OCI-LY3 (cell line): ENCODE measurements at regions not wholly inside any gene's neighbourhood (a gene's known extent, or its start where the extent isn't known, plus 50 kb on each side); places are given as distances from the start of the nearest gene placed in this dataset.

Experiments used
- CTCF ChIP-seq: fragments of 200-600, 300-600 bp; sonication (generic); IDR thresholded peaks from 2 replicates; pipeline ENCODE4 v1.5.1; 2014; ENCODE audit warnings: antibody characterized with exemption, low read length, low read depth
- EZH2phosphoT487 ChIP-seq: fragments of 200-600 bp; shearing (Covaris generic); IDR thresholded peaks from 2 replicates; pipeline ENCODE4 v1.6.1; 2018; ENCODE audit warnings: antibody characterized with exemption, mixed run types, low read depth

DNA sequence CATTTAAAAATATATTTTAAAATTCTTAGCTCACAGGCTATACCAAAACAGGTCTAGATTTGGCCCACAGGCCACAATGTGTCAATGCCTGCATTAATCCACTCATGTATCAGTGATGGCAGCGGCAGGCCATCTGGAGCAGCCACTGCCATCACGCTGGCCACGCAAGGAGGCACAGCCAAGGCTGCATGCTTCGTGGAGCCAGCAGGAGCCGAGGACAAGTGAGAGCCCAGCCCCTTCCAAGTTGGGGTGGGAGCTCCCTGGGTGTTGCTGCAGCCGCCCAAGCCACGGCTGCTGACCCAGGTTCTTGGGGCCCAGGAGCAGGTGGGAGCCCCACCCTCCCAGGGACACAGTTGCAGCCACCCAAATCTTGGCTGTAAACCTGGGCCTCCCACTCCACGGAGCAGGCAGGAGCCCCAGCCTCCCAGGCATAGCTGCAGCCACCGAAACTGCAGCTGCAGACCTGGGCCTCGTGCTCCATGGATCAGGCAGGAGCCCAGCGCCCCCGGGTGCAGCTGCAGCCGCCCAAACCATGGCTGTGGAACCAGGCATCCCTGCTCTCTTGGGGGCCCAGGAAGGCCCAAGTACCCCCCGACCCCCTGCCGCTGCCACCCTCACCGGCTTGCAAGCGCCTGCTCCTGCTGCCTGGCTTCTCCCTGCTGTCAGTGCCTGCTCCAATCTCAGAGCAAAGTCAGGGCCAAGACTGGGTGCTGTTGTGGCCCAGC lies 87.3 kb upstream of the CACUL1 start:
- TF ChIP-seq CTCF (no peak), EZH2phosphoT487 (no peak)
